HCT116 (cell line): ENCODE measurements at regions not wholly inside any gene's neighbourhood (a gene's known extent, or its start where the extent isn't known, plus 50 kb on each side); places are given as distances from the start of the nearest gene placed in this dataset.

Experiments
- CTCF ChIP-seq, 3 experiments: fragments of 200-600 bp in 1 of 3; sonication (generic) in 1 of 3; IDR thresholded peaks in 2 of 3; conservative IDR thresholded peaks in 1 of 3; 2 replicates each; pipeline ENCODE4 v1.5.1; 2012 to 2017; ENCODE audit warnings: low read depth in 2 of 3, low read length in 2 of 3, antibody characterized with exemption in 1 of 3, borderline replicate concordance in 1 of 3, control low read depth in 1 of 3, mild to moderate bottlenecking in 1 of 3, mixed read lengths in 1 of 3, mixed run types in 1 of 3, moderate library complexity in 1 of 3; ENCODE audit not compliant: insufficient read depth in 1 of 3
- EGR1 ChIP-seq: IDR thresholded peaks from 2 replicates; pipeline ENCODE4 v1.6.1; 2012; ENCODE audit warnings: low read depth
- RAD21 ChIP-seq: IDR thresholded peaks from 2 replicates; pipeline ENCODE4 v1.6.1; 2012; ENCODE audit warnings: low read depth, mild to moderate bottlenecking
- SP1 ChIP-seq: IDR thresholded peaks from 2 replicates; pipeline ENCODE4 v1.6.1; 2012; ENCODE audit warnings: low read depth

- no peak for TF ChIP-seq SP1
- no peak for TF ChIP-seq EGR1
- no peak for TF ChIP-seq RAD21
- TF ChIP-seq CTCF (IDR thresholded peaks at IDR 0.05 in 2 of 3, conservative IDR thresholded peaks at IDR 0.05 in 1 of 3; ENCODE audit: borderline replicate concordance in 1 of 3, insufficient read depth in 1 of 3, low read depth in 2 of 3, low read length in 2 of 3), result no peak
Observed at GRCh38 chr5:145362266-145362665, 472.9 kb downstream of the PRELID2 start.
